ENCODE measurements at regions not wholly inside any gene's neighbourhood (a gene's known extent, or its start where the extent isn't known, plus 50 kb on each side); places are given as distances from the start of the nearest gene placed in this dataset.

- Histone ChIP-seq H3K4me3 (peak overlapping the region in 1 of 4 donors; percentile 10), H3K4me1 (peaks cover 28 to 33% (median 28%) of the 10 kb centered on the region in 3 donors), H3K36me3 (no peaks in the 10 kb centered on the region), H3K27ac (peak overlapping the region; percentile 62 to 91 (median 82)), H3K27me3 (no peaks in the 10 kb centered on the region), H3K9me3 (no peaks in the 10 kb centered on the region)
- peak in 4 of 6 donors; percentile 41 to 75 (median 66) for DNase-seq
- 61 to 71% methylated on average over 14 of the region's 14 CpGs for WGBS, 2 donors
- FAIRE-seq, result no peak
- no peak for ATAC-seq
- intact Hi-C loops (cut with DNase I), result no loop called here
- TF ChIP-seq CTCF (IDR thresholded peaks at IDR 0.05), result no peak
Observed at GRCh38 chr16:85323230-85323960, 211.1 kb upstream of the CIBAR2 start.

- FAIRE-seq (no peak), DNase-seq (no peak), ATAC-seq (no peak)
- peak overlapping the region in 2 of 4 donors; percentile 78 to 86 for H3K27ac ChIP-seq
- 86 to 91% methylated on average over 10 of the region's 10 CpGs for WGBS, 2 donors
- intact Hi-C loops (cut with DNase I), result no loop called here
- H3K9me3 ChIP-seq, result no peaks in the 10 kb centered on the region
- H3K27me3 ChIP-seq, result no peaks in the 10 kb centered on the region
- TF ChIP-seq CTCF (IDR thresholded peaks at IDR 0.05), result no peak
- peaks cover 25 to 32% (median 25%) of the 10 kb centered on the region in 3 donors for H3K4me1 ChIP-seq
- no peaks in the 10 kb centered on the region for H3K36me3 ChIP-seq
- no peak overlapping the region for H3K4me3 ChIP-seq
Observed at GRCh38 chr16:85323961-85324253, 211.6 kb upstream of the CIBAR2 start.

GRCh38 chr16:85324488-85324887 is 212.2 kb upstream of the CIBAR2 start:
- TF ChIP-seq CTCF (IDR thresholded peaks at IDR 0.05), result no peak
- H3K27ac ChIP-seq, result no peak overlapping the region
- peaks cover 25 to 32% (median 25%) of the 10 kb centered on the region in 3 donors for H3K4me1 ChIP-seq
- H3K27me3 ChIP-seq, result no peaks in the 10 kb centered on the region
- H3K4me3 ChIP-seq, result no peak overlapping the region
- no peaks in the 10 kb centered on the region for H3K36me3 ChIP-seq
- no peaks in the 10 kb centered on the region for H3K9me3 ChIP-seq
- DNase-seq, result no peak
- intact Hi-C loops (cut with DNase I), result no loop called here
- FAIRE-seq, result no peak
- no peak for ATAC-seq
- 94% methylated on average over 12 to 13 of the region's 13 CpGs for WGBS, 2 donors

- Histone ChIP-seq H3K4me3 (no peak overlapping the region), H3K27me3 (no peaks in the 10 kb centered on the region), H3K27ac (no peak overlapping the region), H3K9me3 (no peaks in the 10 kb centered on the region), H3K36me3 (no peaks in the 10 kb centered on the region), H3K4me1 (peaks cover 18 to 30% (median 19%) of the 10 kb centered on the region in 3 donors)
- TF ChIP-seq CTCF (IDR thresholded peaks at IDR 0.05), result no peak
- intact Hi-C loops (cut with DNase I), result no loop called here
- FAIRE-seq, result no peak
- 87 to 91% methylated on average over 12 of the region's 12 CpGs for WGBS, 2 donors
- DNase-seq, result no peak
- no peak for ATAC-seq
Observed at GRCh38 chr16:85326113-85326793, 214.0 kb upstream of the CIBAR2 start.

- Histone ChIP-seq H3K27ac (no peak overlapping the region), H3K9me3 (no peaks in the 10 kb centered on the region), H3K36me3 (no peaks in the 10 kb centered on the region), H3K4me3 (no peak overlapping the region), H3K4me1 (peaks cover 12 to 27% (median 14%) of the 10 kb centered on the region in 3 donors), H3K27me3 (no peaks in the 10 kb centered on the region)
- FAIRE-seq (no peak), ATAC-seq (no peak), DNase-seq (no peak)
- TF ChIP-seq CTCF (IDR thresholded peaks at IDR 0.05), result no peak
- intact Hi-C loops (cut with DNase I), result no loop called here
- 92 to 97% methylated on average over 8 of the region's 8 CpGs for WGBS, 2 donors
Observed at GRCh38 chr16:85326794-85327181, 214.5 kb upstream of the CIBAR2 start.

Data from pancreas (tissue), 10 donors.